WTC11 (cell line): ENCODE measurements at regions not wholly inside any gene's neighbourhood (a gene's known extent, or its start where the extent isn't known, plus 50 kb on each side); places are given as distances from the start of the nearest gene placed in this dataset.

ENCODE experiments used
- ATAC-seq: fragments of 200-7000 bp; cut with Tn5 transposase; 2 replicates; pipeline ENCODE4 v1.10.0; 2021; ENCODE audit warnings: mild to moderate bottlenecking, moderate library complexity
- CTCF ChIA-PET: fragments of 300-600 bp; sonication (Branson Sonifier 250); formaldehyde crosslinking; loops from one replicate; lab custom pipeline; 2021; ENCODE audit warnings: antibody characterized with exemption; lab: Charles Lee
- POLR2A ChIA-PET: fragments of 350-600 bp; sonication (Branson Sonifier 250); formaldehyde crosslinking; loops from one replicate; lab custom pipeline; 2021; ENCODE audit warnings: antibody characterized with exemption; lab: Charles Lee
- DNase-seq: peaks from one replicate; pipeline ENCODE4 v3.0.0; 2021; ENCODE audit warnings: low spot score
- H3K27ac Mint-ChIP-seq: 2 replicates; pipeline ENCODE4 v1.8.0; 2021; ENCODE audit warnings: mixed read lengths
- H3K27me3 Mint-ChIP-seq: 2 replicates; pipeline ENCODE4 v1.8.0; 2021; ENCODE audit warnings: low read depth, mild to moderate bottlenecking, moderate library complexity, mixed read lengths
- H3K36me3 Mint-ChIP-seq: 2 replicates; pipeline ENCODE4 v1.8.0; 2021; ENCODE audit warnings: mixed read lengths
- H3K4me1 Mint-ChIP-seq: 2 replicates; pipeline ENCODE4 v1.8.0; 2022; ENCODE audit warnings: mixed read lengths
- H3K4me3 Mint-ChIP-seq: 2 replicates; pipeline ENCODE4 v1.8.0; 2021; ENCODE audit warnings: mild to moderate bottlenecking, moderate library complexity, mixed read lengths
- H3K9me3 Mint-ChIP-seq: 2 replicates; pipeline ENCODE4 v1.8.0; 2021; ENCODE audit warnings: mixed read lengths
- CBFB ChIP-seq: sonication (generic); formaldehyde crosslinking; IDR thresholded peaks from 2 replicates; pipeline ENCODE4 v1.8.1; 2022; ENCODE audit warnings: mild to moderate bottlenecking, low read depth, missing genetic modification reagents
- HMGA2 ChIP-seq: fragments of 250-450 bp; sonication (Bioruptor Pico); IDR thresholded peaks from 2 replicates; pipeline ENCODE4 v1.4.0; 2021; ENCODE audit warnings: mild to moderate bottlenecking, moderate library complexity
- JAZF1 ChIP-seq: fragments of 250-450 bp; sonication (Bioruptor Pico); IDR thresholded peaks from 2 replicates; pipeline ENCODE4 v1.9.0; 2021; ENCODE audit warnings: moderate library complexity, mild to moderate bottlenecking, inconsistent platforms
- KAT7 ChIP-seq: sonication (generic); formaldehyde crosslinking; IDR thresholded peaks from 2 replicates; pipeline ENCODE4 v1.8.1; 2023; ENCODE audit warnings: missing genetic modification reagents, mild to moderate bottlenecking, borderline replicate concordance
- MLX ChIP-seq: sonication (generic); formaldehyde crosslinking; IDR thresholded peaks from 2 replicates; pipeline ENCODE4 v1.8.1; 2023; ENCODE audit warnings: mild to moderate bottlenecking, missing genetic modification reagents, moderate library complexity
- MXD4 ChIP-seq: fragments of 250-450 bp; sonication (Bioruptor Pico); IDR thresholded peaks from 2 replicates; pipeline ENCODE4 v1.8.0; 2021; ENCODE audit warnings: mild to moderate bottlenecking, moderate library complexity, borderline replicate concordance
- MYBL2 ChIP-seq: sonication (generic); formaldehyde crosslinking; IDR thresholded peaks from 2 replicates; pipeline ENCODE4 v1.8.1; 2023; ENCODE audit warnings: mild to moderate bottlenecking, moderate library complexity, missing genetic modification reagents
- NFYB ChIP-seq: sonication (generic); formaldehyde crosslinking; conservative IDR thresholded peaks from 2 replicates; pipeline ENCODE4 v1.8.0; 2022; ENCODE audit warnings: low read depth, missing genetic modification reagents
- NR3C1 ChIP-seq: sonication (generic); formaldehyde crosslinking; conservative IDR thresholded peaks from 2 replicates; pipeline ENCODE4 v1.8.1; 2023; ENCODE audit warnings: low read depth, mild to moderate bottlenecking, missing genetic modification reagents
- PRDM15 ChIP-seq: sonication (generic); formaldehyde crosslinking; IDR thresholded peaks from 2 replicates; pipeline ENCODE4 v1.8.0; 2022; ENCODE audit warnings: missing genetic modification reagents
- TP53 ChIP-seq: sonication (generic); formaldehyde crosslinking; IDR thresholded peaks from 2 replicates; pipeline ENCODE4 v1.8.1; 2023; ENCODE audit warnings: mild to moderate bottlenecking, missing genetic modification reagents
- ZBTB43 ChIP-seq: sonication (generic); formaldehyde crosslinking; IDR thresholded peaks from 2 replicates; pipeline ENCODE4 v1.8.1; 2023; ENCODE audit warnings: mild to moderate bottlenecking, missing genetic modification reagents
- ZNF232 ChIP-seq: sonication (generic); formaldehyde crosslinking; IDR thresholded peaks from 2 replicates; pipeline ENCODE4 v1.8.0; 2022; ENCODE audit warnings: mild to moderate bottlenecking, missing genetic modification reagents
- ZNF396 ChIP-seq: fragments of 250-450 bp; sonication (Bioruptor Pico); IDR thresholded peaks from 2 replicates; pipeline ENCODE4 v1.8.0; 2021; ENCODE audit warnings: mild to moderate bottlenecking, moderate library complexity, borderline replicate concordance
- ZNF416 ChIP-seq: fragments of 250-450 bp; sonication (Bioruptor Pico); IDR thresholded peaks from 2 replicates; pipeline ENCODE4 v1.9.0; 2021; ENCODE audit warnings: mild to moderate bottlenecking, inconsistent platforms
- ZNF423 ChIP-seq: fragments of 250-450 bp; sonication (Bioruptor Pico); IDR thresholded peaks from 2 replicates; pipeline ENCODE4 v2.1.2; 2022; ENCODE audit warnings: mild to moderate bottlenecking, moderate library complexity
- TF ChIP-seq, protein P1 (sequence below): sonication (generic); formaldehyde crosslinking; IDR thresholded peaks from 2 replicates; pipeline ENCODE4 v1.8.1; 2022; ENCODE audit warnings: missing genetic modification reagents, borderline replicate concordance
- TF ChIP-seq, protein P2 (sequence below): sonication (generic); formaldehyde crosslinking; IDR thresholded peaks from 2 replicates; pipeline ENCODE4 v1.8.0; 2022; ENCODE audit warnings: mild to moderate bottlenecking, missing genetic modification reagents
- TF ChIP-seq, protein P3 (sequence below): sonication (generic); formaldehyde crosslinking; IDR thresholded peaks from 2 replicates; pipeline ENCODE4 v1.8.0; 2022; ENCODE audit warnings: mild to moderate bottlenecking, missing genetic modification reagents

DNA sequence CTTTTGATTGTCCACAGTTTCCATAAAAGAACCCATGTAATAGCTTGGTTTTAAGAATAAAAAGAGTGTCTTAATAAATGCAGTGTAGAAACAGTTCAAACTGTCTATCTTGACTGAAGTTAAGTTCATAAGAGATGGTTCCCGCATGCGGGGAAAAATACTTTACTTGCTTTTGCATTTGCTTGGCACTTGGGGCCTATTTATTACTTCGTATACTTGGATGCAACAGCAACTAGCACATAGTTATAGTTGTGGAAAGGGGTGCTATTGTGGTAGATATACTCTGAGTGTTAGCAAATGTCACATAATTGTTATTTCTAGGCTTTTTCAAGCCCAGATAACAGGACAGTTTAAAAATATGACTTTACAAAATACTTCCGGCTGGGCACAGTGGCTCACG, 97.7 kb upstream of the HMGCLL1 start:
- no peak for DNase-seq
- no peak overlapping the region for H3K4me3 Mint-ChIP-seq
- no peaks in the 10 kb centered on the region for H3K9me3 Mint-ChIP-seq
- H3K27ac Mint-ChIP-seq: no peak overlapping the region
- POLR2A ChIA-PET: no interaction called here
- H3K4me1 Mint-ChIP-seq: peaks cover 16% of the 10 kb centered on the region
- H3K36me3 Mint-ChIP-seq: no peaks in the 10 kb centered on the region
- TF ChIP-seq ZNF232 (CRISPR knock-in tag): no peak
- TF ChIP-seq, all 79 proteins: peak for 0
- ATAC-seq: no peak
- H3K27me3 Mint-ChIP-seq: no peaks in the 10 kb centered on the region
- CTCF ChIA-PET: no interaction called here

DNA sequence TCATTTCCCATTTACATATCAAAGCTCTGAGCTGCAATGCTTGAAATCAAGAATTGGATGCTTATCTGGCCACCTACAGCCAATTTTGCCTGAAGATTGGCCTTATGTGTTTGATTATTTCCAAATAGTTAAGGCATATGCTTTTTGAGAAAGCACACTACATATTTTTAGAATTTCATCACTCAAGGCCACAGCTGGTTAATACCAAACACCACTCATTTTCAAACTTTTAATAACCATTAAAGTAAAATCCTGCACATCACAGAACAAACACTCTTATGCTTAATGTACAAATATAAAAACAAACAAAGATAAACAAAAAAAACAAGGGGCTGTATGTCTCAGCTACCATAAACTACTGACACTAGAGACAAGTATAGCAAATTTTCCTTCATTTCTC, 96.9 kb upstream of the HMGCLL1 start:
- H3K36me3 Mint-ChIP-seq: no peaks in the 10 kb centered on the region
- no peak for ATAC-seq
- H3K9me3 Mint-ChIP-seq: no peaks in the 10 kb centered on the region
- H3K4me1 Mint-ChIP-seq: peaks cover 22% of the 10 kb centered on the region
- CTCF ChIA-PET: no interaction called here
- TF ChIP-seq, protein P1, sequence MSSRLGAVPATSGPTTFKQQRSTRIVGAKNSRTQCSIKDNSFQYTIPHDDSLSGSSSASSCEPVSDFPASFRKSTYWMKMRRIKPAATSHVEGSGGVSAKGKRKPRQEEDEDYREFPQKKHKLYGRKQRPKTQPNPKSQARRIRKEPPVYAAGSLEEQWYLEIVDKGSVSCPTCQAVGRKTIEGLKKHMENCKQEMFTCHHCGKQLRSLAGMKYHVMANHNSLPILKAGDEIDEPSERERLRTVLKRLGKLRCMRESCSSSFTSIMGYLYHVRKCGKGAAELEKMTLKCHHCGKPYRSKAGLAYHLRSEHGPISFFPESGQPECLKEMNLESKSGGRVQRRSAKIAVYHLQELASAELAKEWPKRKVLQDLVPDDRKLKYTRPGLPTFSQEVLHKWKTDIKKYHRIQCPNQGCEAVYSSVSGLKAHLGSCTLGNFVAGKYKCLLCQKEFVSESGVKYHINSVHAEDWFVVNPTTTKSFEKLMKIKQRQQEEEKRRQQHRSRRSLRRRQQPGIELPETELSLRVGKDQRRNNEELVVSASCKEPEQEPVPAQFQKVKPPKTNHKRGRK (CRISPR knock-in tag): no peak
- no peak for TF ChIP-seq ZNF423
- TF ChIP-seq TP53 (CRISPR knock-in tag): no peak
- no peak for TF ChIP-seq ZBTB43 (CRISPR knock-in tag)
- no peak for TF ChIP-seq HMGA2
- TF ChIP-seq MYBL2: no peak
- TF ChIP-seq, protein P2, sequence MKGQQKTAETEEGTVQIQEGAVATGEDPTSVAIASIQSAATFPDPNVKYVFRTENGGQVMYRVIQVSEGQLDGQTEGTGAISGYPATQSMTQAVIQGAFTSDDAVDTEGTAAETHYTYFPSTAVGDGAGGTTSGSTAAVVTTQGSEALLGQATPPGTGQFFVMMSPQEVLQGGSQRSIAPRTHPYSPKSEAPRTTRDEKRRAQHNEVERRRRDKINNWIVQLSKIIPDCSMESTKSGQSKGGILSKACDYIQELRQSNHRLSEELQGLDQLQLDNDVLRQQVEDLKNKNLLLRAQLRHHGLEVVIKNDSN (CRISPR knock-in tag): no peak
- no peak for TF ChIP-seq ZNF396 (CRISPR knock-in tag)
- TF ChIP-seq, all 79 proteins: peak for 0
- Mint-ChIP-seq H3K27me3 (no peaks in the 10 kb centered on the region), H3K27ac (no peak overlapping the region), H3K4me3 (no peak overlapping the region)
- no peak for DNase-seq
- POLR2A ChIA-PET: no interaction called here

GRCh38 chr6:55674672-55675071, 95.7 kb upstream of the HMGCLL1 start:
- POLR2A ChIA-PET: no interaction called here
- H3K36me3 Mint-ChIP-seq: no peaks in the 10 kb centered on the region
- no peak for TF ChIP-seq MLX (CRISPR knock-in tag)
- no peak for TF ChIP-seq MYBL2
- H3K9me3 Mint-ChIP-seq: no peaks in the 10 kb centered on the region
- no peak overlapping the region for H3K4me3 Mint-ChIP-seq
- no peak overlapping the region for H3K27ac Mint-ChIP-seq
- DNase-seq (no peak), ATAC-seq (no peak)
- CTCF ChIA-PET: no interaction called here
- no peaks in the 10 kb centered on the region for H3K27me3 Mint-ChIP-seq
- H3K4me1 Mint-ChIP-seq: peaks cover 18% of the 10 kb centered on the region

DNA sequence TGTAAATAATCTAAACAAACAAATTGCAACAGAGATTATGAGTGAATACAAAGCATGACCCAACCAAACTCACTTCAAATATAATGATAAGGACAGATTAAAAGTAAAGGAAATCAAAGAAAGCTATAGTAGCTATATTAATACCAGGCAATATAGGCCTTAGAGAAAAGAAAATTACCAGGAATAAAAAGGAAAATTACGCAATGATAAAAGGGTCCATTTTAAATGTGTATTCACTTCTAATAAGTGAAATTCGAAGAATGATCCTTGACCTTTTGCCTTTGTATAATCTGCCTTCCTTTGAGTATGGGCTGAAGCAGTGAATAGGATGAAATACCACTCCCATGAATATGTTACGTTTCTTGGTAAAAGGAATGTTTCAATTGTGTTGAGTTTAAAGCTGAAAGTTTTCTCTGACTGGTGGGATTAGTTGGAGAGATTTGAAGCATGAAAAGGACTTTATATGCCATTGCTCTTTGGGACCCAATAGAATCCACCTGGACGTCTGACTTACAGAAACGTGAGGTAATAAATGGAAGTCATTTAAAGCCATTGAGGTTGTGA, 91.9 kb upstream of the HMGCLL1 start:
- peaks cover 15% of the 10 kb centered on the region for H3K4me1 Mint-ChIP-seq
- DNase-seq: no peak
- H3K4me3 Mint-ChIP-seq: no peak overlapping the region
- ChIA-PET POLR2A (no interaction called here), CTCF (no interaction called here)
- H3K27ac Mint-ChIP-seq: peak overlapping the region; percentile 60; the same call in 1 of the 2 replicates
- H3K36me3 Mint-ChIP-seq: no peaks in the 10 kb centered on the region
- no peaks in the 10 kb centered on the region for H3K27me3 Mint-ChIP-seq
- H3K9me3 Mint-ChIP-seq: no peaks in the 10 kb centered on the region
- ATAC-seq: no peak
- TF ChIP-seq CBFB (CRISPR knock-in tag): no peak
- no peak for TF ChIP-seq KAT7 (CRISPR knock-in tag)
- no peak for TF ChIP-seq NFYB
- TF ChIP-seq MXD4: no peak
- no peak for TF ChIP-seq PRDM15 (CRISPR knock-in tag)
- TF ChIP-seq JAZF1: no peak
- TF ChIP-seq HMGA2: no peak
- no peak for TF ChIP-seq ZNF416 (CRISPR knock-in tag)
- TF ChIP-seq, protein P3, sequence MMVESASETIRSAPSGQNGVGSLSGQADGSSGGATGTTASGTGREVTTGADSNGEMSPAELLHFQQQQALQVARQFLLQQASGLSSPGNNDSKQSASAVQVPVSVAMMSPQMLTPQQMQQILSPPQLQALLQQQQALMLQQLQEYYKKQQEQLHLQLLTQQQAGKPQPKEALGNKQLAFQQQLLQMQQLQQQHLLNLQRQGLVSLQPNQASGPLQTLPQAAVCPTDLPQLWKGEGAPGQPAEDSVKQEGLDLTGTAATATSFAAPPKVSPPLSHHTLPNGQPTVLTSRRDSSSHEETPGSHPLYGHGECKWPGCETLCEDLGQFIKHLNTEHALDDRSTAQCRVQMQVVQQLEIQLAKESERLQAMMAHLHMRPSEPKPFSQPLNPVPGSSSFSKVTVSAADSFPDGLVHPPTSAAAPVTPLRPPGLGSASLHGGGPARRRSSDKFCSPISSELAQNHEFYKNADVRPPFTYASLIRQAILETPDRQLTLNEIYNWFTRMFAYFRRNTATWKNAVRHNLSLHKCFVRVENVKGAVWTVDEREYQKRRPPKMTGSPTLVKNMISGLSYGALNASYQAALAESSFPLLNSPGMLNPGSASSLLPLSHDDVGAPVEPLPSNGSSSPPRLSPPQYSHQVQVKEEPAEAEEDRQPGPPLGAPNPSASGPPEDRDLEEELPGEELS (CRISPR knock-in tag): no peak
- TF ChIP-seq NR3C1 (CRISPR knock-in tag): no peak
